NCI-H2171 (cell line): ENCODE measurements at regions not wholly inside any gene's neighbourhood (a gene's known extent, or its start where the extent isn't known, plus 50 kb on each side); places are given as distances from the start of the nearest gene placed in this dataset.
"Not testable (repeated sequence)": the region's sequence is repeated elsewhere in the genome, so short reads cannot be mapped to it uniquely, and the experiment has no call there.

Experiments
- DNase-seq: peaks from one replicate; lab custom pipeline; 2025; lab: John Stamatoyannopoulos, UW

DNA sequence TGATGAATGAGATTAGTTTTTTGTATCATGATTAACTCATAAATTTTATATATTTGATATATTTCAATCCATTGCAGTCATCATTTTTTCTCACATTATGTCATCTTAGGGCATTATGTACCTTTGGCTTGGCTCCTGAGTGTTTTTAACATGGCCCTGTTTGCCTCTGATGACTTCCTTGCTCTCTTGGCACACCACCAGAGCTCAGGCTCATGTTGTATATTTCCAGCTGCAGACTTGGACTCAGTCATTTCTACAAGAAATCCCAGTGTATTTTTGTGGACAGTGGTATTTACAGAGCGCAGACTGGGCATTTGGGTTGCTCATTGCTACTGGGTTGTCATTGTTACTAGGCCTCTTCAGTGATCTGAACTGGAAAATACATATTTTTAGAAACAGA, 188.5 kb downstream of the ADRA2A start:
- no peak for DNase-seq

DNA sequence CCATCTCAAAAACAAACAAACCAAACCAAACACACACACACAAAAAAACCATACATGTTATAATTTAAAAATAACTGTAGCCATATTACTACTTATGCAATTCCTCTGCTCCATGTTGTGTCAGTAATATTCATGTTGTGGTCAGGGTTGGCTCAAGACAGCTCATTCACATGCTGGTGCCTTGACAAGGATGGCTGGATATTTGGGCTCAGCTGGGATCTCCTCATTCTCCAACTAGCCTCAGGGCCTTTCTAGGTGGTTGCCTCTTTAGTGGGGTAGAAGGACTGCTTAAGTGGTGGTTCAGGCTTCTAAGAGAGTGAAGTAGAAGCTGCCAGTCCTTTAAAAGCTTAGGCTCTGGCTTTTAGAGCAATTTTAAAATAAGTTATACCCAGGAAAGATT, 189.3 kb downstream of the ADRA2A start:
- no peak for DNase-seq

DNA sequence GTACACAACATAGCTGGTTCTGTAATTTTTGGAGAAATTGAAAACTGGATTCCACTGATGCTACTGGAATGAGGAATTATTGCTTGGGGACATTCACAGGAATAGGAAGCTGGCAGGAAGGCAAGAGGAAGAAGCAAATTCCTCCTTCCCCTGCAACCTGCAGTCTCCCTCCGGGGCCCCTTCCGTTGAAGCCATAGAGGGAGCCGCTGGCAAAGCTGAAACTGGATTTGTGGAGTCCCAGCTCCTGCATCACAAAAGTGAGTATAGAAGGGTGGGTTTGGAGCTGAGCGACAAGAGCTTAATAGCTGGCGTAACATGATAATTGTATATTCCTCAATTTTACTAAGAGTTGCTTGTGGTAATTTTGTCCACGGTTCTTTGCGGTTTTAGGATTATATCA, 190.8 kb downstream of the ADRA2A start:
- DNase-seq, result no peak

DNA sequence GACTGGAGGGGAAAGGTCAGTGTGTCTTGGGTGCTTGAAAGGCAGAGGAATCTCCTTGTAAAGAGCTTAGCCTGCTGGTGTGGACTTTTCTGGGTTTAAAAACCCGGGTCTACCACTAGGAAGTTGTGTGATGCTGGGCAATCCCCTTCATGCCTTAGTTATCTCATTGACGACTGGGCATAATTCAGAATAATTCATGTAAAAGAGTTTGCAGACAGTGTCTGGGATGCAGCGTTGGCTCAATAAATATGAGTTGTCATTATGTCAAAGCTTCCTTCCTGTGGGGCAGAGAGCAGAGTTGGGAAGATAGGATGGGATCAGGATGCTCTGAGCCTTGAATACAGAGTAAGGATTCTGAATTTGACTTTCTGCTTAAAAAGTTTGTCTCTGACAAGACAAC, 196.4 kb downstream of the ADRA2A start:
- no peak for DNase-seq

DNA sequence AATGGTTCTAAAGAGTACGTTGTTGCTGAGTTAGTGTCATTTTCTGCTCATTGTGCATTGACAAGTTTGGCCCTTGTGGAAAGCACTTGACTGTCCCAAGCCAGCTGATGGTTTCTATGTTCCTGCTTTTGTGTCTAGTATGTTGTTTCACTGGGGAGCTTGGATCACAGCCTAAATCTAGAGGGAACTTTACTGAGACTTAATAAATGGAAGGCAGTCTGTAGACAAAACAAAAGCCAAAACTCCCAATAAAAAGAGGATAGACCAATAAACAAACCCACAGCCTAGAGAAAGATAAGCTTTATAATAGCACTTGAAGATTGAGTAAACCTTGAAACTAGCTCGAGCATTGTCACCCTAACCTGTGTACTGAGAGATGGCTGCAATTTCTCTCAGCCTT, 196.8 kb downstream of the ADRA2A start:
- no peak for DNase-seq

DNA sequence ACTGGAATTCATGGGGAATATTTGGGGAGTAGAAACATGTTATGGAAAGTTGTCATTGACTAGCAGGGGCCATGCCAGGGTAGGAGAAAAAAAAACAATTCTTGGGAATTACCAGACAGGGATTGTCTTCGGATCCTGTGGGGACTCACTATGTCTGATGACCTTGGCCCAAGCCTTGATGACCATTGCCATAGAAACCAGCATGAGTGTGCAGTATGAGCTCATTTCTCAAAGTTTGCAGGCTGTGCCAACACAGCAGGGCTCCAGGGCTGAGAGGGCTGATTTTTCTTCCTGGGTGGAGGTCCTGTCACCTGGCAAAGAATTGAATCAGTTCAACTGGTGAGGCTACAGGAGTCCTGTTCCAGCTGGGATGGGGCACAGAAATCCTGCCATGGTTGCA, 198.3 kb downstream of the ADRA2A start:
- no peak for DNase-seq

DNA sequence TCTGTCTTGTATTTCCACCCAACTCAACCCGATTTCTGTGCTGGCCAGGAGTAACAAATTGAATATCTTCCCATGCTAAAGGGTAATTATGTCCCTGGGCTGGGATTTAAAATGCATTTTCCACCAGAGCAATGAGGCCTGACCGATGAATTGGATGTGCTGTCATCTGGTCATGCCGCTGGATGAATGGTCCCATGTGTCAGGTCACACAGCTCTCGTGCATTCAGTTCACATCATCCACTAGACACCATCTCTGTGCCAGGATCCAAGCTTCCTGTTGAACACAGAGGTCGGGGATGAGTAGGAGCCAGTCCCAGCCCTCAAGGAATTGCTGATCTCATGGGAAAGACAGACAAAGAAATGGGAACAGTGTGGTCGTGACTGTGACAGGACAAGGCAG, 200.8 kb downstream of the ADRA2A start:
- no peak for DNase-seq

DNA sequence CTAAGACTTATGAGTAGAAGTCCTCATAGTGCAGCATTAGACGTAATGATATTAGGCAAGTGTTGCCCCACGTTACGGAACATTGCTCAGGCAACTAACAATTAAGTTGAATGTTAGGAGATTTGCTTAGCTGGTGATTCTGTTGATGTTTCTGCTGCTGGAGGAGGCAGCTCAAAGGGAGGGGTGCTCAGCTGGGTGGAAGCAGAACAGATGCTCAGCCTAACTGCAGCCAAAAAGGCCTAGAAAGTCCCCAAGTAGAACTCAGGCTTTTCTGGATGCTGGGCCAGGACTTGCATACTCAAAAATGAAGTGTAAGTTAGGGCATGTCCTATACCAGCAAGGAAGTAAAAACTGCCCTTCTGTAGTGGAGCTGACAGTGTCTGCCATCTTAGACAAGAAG, 201.4 kb downstream of the ADRA2A start:
- DNase-seq, result no peak

DNA sequence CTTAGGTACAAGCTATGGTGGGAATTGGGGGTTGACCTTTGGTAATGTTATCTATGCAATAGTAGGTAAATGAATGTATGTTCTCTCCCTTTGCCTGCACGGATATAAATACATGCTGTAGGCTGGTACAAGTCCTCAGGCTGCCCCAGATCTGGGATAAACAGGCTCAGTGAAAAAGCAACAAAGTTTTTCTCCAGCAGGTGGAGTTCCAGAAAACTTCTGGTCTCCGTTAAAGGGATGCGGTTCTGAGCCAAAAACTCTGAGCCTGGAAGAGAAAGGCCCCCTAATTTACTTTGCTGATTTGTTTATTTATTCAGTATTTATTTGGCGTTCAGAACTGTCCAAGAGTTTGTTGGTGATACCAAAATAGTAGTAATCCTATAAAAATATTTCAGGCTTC, 204.7 kb downstream of the ADRA2A start:
- DNase-seq, result no peak

DNA sequence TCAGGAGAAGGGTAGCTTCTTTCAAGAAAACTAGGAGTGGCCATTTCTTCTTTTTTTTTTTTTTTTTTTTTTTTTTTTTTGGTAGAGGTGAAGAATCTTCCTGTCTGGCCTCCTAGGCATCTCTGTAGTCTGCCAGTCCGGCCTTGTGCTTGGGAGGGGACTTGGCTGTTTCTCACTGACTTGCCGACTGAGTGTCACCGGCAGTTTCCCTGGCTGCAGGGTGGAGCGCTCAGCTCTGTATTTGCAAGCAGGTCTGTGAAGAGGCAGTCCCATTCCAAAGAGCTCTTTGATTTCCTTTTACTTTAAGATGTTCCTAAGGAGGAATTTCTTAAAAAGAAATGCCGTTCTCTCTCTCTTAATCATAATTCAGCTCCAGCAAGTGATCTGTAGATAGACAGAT, 212.6 kb downstream of the ADRA2A start:
- DNase-seq, result no peak

DNA sequence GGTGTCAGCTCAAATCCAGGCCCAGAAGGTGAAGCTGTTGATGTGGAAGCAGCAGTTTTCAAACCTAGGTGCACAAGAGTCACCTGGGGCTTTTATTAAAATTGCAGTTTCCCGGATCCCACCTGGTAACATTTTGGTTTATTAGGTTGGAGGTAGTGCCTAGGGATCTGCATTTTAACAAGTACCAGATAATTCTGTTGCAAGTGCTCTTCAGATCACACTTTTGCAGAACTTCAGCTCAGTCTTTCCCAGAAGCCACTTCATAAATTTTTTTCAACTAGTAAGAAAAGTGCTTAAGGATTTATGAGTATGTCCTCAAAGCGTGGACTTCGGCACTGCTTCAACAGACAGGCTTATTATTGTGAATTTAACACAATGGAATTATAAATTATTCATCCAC, 213.8 kb downstream of the ADRA2A start:
- DNase-seq, result no peak

DNA sequence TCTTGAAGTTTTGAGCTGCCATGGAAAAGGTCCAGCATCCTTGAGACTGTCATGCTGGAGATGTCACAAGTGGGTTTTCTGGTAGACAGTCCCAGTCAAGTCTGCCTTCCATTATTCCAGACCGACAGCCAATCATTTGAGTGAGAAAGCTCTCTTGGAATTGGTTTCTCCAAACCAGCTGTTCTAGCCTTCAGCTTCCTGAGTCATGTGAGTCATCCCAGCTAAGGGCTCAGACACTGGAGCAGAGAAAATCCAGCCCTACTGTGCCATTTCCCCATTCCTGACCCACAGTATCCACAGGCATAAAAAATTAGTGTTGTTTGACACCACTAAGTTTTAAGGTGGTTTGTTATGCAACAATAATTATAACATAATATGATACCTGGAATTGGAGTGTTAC, 219.0 kb downstream of the ADRA2A start:
- no peak for DNase-seq

DNA sequence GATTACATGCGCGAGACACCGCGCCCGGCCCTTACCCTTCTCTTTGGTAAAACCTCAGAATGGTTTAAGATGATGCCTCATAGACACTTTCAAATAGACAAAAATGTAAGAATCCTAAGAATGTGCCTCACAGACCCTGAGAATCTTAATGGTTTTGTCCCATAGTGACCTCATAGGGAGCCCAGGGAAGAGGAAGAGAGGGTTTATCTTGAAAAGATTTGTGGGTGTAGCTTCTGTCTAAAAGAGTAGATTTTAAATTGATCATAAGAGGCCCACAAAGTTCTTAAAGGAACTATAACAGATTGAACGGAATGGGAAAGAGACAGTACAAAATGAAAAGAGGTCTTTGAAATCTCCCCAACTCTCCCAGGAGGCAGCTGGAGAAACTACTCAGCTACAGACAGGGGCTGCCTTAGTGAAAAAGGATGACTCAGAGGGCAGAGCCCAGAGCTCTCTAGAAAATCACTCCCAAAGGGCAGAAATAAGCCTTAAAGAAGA, 220.6 kb downstream of the ADRA2A start:
- no peak for DNase-seq

DNA sequence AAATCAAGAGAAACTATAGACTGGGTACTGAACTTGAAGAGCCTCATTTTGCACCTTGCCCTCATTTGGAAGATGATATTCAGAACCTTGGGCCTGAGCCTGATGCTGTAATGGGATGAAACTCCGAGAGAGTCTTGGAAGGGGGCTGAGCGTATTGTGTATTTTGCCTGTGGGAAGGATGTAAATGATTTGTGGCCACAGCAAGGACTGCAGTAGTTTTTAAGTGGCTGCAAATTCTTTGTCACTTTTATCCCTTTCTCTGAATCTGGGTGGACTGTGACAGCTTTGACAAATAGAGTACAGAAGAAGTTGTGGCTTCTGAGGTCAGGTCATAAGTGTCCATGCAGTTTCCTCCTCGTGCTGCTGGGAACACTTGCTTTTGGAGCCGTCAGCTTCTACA, 221.2 kb downstream of the ADRA2A start:
- DNase-seq, result no peak

DNA sequence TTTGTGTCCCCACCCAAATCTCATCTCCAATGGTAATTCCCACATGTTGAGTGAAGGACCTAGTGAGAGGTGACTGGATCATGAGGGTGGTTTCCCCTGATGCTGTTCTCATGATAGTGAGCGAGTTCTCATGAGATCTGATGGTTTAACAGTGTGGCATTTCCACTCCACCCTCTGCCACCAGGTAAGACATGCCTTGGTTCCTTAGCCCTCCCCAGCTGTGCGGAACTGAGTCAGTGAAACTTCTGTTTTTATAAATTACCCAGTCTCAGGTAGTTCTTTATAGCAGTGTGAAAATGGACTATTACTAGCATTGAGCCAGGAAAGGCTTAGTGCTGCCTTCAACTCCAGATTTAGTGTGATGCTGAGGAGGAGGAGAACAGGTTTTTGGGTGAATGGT, 222.2 kb downstream of the ADRA2A start:
- no peak for DNase-seq

DNA sequence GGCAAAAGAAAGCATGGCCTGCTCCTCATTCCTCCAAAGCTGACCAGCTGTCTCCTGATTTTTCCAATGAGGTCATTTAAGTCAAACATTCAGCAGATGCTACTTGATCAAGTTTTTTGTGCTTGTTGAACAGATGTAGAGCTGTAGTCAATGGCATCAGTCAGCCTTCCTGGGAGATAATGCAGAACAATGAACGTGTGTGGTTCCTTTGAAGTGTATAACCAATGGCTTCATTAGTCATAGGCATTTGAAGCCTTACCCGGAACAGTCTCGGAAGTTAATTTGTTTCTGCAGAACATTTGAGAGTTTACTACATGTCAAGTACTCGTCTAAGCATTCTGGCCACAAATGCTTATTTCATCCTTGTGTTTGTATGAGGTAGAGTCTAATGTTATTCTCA, 227.1 kb downstream of the ADRA2A start:
- DNase-seq, result no peak

DNA sequence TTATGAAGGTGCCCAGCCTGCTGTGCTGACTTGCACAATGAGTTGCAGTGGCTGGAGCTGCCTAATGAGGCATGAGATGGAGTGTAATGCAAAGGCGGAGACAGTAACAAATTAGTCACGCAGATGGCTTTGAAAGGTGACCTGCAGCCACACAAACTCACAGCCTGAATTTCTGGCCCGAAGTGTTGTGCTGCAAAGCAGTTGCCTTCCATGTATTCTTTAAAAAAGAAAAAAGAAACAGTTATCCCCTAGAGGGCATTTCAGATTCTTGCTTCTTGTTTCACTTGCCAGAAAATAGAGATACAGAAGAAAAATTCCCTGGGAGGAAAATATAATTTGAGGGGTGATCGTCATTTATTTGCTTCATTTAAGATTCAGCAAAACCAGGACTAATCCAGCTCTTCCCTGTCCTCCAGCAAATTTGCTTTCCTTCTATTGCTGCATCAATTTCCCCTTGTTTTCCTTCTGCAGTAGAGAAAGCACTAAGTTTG, 239.9 kb downstream of the ADRA2A start:
- no peak for DNase-seq

DNA sequence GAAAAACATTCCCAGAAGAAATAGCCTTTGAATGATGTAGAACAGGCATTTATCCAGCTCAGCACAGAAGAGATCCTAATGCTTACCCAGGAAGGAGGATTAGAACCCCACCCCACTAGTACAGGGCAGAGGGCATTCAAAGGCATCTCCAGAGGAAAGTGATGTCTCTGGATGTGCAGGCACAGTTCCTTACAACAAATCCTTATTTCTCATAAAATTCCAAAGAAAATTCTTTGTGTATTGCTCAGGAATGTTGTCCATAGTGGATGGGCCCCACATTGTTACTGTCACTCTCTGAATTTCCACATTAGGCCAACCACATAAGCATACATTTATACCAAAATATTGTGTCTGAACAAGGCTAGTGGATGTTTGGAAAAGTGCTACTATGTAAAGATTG, 243.0 kb downstream of the ADRA2A start:
- DNase-seq, result no peak

DNA sequence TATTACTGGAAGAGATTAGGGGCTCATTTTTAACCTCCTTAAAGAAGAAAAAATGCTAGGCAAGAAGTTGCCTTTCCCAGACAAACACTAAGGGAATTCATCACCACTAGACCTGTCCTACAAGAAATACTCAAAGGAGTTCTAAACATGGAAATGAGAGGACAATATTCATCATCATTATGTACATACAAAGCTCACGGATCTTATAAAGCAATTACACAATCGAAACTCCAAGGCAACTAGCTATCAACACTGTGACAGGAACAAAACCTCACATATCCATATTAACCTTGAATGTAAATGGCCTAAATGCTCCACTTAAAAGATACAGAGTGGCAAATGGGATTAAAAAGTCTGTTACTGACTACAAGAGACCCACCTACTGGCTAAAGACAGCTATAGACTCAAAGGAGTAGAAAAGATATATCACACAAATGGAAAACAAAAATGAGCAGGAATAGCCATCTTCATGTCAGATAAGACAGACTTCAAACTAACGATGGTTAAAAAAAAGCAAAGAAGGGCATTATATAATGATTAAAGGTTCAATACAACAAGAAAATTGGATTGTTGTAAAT, 246.6 kb downstream of the ADRA2A start:
- no peak for DNase-seq

DNA sequence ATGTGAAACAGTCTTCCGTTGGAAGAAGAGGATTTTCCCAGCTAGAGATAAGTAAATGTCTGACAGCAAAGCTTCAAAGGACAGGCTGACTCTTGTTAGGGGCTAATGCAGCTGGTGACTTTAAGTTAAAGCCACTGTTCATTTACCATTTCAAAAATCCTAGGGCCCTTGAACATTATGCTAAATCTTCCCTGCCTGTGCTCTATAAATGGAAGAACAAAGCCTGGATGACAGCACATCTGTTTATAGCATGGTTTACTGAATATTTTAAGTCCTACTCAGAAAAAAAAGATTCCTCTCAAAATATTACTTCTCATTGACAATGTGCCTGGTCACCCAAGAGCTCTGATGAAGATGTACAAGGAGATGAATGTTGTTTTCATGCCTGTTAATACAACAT, 255.3 kb downstream of the ADRA2A start:
- not testable (repeated sequence) for DNase-seq

DNA sequence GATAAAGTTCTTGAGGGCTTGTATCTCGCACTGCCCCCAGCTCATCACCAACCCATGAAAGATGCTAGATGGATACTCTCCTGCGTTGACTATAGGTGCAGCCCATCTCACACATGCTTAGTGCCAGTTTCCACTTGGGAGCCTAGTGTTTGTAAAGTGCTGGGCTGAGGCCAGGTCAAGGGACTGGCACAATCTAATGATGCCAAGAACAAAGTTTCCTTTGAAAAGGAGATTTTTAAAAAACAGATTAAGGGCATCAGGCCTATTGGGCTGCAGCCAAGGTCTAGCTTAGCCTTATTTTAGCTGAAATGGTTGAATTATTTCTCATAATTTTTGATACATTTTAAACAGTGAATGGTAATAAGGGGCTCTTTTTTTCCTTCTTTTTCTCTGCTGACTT, 259.0 kb downstream of the ADRA2A start:
- DNase-seq, result no peak

DNA sequence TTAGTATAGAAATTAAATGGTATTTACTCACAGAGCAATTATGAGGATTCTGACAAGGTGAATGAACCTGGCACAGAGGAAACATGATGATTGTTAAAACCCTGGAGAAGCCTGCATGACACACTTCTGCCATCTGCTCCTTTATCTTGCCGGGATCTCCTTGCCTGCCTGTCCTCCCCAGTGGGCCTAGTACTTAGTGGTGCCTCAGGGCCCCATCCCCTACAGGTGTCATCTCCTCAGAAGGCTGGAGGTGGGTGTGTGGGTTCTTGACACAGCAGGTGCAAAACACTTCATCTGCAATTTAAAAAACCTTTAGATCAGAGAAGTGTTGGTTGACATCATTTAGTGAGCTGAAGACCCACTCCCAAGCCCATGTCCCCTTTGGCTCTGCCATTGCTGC, 261.2 kb downstream of the ADRA2A start:
- DNase-seq, result no peak

DNA sequence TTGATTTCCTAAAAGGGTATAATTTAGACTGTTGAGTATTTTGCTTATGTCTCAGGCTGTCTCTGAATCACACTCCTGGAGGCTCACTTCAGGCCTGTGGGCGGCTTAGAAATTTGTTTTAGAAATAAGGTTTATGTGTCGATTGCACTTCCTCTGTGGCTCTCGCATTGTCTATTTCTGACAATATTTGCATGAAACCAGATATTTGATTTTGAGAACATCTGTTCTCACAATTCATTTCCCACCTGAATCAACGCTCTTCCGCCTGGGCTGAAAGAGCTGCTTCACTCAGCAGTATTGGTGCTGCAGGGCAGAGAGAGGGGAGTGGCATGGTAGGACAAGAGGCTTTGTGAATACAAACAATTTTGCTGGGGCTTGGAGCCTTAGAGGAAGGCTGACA, 262.0 kb downstream of the ADRA2A start:
- DNase-seq, result no peak

DNA sequence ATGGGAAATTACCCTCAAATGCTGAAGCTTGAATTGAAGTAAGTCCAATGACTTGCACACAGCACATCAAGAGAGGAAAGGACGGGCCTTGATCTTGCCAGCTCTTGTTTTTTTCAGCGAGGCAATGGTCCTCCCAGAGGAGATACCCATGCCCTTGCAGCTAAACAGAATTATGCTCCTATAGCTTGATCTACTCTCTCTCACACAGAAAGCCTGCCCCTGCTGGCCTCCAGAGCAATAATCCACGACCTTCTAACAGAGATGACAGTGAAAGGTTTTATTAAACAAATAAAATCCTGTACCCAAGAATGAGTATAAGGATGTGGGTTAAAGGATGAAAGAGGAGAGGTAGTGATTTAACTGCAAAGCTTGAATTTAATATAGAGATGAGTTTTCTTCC, 268.0 kb downstream of the ADRA2A start:
- no peak for DNase-seq
